LNCAP (cell line): ENCODE measurements at regions not wholly inside any gene's neighbourhood (a gene's known extent, or its start where the extent isn't known, plus 50 kb on each side); places are given as distances from the start of the nearest gene placed in this dataset.

Experiments
- TF ChIP-seq, protein P1 (sequence below): fragments of 450-650 bp; IDR thresholded peaks from 2 replicates; pipeline ENCODE4 v1.5.1; 2017; ENCODE audit warnings: mild to moderate bottlenecking

DNA sequence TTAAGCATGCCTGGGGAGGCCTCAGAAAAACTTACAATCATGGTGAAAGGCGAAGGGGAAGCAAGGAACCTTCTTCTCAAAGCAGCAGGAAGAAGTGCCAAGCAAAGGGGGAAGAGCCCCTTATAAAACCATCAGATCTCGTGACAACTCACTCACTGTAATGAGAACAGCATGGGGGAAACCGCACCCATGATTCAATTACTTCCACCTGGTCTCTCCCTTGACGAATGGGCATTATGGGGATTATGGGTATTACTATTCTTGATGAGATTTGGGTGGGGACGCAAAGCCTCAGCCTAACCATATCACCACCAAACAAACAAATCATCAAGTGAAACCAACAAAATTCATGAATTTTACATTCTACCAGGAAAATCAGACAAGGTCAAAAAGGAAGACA lies 76.7 kb upstream of the TAB3 start:
- TF ChIP-seq, protein P1, sequence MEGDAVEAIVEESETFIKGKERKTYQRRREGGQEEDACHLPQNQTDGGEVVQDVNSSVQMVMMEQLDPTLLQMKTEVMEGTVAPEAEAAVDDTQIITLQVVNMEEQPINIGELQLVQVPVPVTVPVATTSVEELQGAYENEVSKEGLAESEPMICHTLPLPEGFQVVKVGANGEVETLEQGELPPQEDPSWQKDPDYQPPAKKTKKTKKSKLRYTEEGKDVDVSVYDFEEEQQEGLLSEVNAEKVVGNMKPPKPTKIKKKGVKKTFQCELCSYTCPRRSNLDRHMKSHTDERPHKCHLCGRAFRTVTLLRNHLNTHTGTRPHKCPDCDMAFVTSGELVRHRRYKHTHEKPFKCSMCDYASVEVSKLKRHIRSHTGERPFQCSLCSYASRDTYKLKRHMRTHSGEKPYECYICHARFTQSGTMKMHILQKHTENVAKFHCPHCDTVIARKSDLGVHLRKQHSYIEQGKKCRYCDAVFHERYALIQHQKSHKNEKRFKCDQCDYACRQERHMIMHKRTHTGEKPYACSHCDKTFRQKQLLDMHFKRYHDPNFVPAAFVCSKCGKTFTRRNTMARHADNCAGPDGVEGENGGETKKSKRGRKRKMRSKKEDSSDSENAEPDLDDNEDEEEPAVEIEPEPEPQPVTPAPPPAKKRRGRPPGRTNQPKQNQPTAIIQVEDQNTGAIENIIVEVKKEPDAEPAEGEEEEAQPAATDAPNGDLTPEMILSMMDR: no peak

DNA sequence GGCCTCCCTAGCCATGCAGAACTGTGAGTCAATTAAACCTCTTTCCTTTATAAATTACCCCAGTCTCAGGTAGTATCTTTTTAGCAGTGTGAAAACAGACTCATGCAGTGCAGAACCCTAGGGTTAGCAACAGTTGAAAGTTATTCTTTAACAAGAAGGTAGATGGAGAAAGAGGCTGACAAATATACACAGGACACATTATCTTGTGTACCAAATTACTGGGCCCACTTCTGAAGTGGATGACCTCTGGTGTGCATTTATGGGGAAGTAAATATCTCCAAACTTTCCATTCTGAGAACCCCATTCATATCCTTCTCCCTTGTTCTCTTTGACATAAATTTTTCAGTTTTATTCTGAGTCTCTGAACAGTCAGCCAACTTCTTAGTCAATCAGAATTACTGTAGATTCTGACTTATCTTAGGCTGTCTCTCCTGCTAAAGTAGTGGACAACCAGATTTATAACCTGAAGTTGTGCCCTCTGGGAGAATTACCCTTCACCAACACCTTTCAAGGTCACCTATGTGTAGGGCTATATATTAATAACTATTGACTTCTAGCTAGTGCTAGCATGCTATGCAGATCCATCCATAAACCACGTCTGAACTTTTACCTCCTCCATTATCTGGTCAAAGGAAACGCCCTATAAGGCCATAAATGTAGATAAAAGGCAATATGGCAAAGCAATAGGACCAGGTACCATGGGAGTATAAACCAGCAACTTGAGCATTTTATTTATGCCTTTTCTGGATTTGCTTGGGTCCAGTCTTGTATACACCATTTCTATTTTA lies 72.5 kb upstream of the TAB3 start:
- TF ChIP-seq, protein P1: no peak

DNA sequence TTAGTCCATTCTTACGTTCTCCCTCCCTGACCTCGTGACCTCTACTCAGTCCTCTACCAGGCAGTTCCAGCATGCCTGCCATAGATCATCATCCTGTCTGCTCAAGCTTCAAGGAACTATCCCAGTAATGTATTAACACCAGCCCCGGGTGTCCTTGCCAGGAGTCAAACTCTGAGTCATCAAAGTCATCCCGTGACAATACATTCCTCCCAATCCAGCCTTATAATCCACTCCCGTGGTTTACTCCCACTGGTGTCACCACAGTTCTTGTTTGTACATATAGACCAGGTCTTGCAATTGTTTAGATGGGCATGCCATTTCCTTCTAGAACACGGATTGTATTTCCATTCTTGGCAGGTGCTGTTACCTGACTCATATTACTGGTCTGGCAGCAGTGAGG lies 68.7 kb upstream of the TAB3 start:
- TF ChIP-seq, protein P1: no peak

DNA sequence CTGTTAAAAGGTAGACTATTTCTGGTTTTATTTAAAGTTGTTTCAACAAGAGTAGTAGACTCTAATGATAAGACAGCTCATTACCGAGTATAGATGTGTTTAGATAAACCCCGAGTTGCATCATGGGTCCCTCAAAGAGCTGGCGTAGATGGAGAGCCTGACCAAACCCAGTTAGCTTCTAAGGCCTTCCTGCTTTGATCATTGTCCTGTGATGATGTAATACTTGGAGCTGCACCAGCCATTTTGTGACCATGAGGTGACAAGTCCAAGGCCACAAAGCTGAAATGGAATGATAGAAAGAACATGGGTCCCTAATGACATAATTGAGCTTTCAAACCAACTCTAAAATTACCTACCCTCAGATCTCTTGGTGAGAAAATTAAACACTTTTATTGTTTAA lies 66.6 kb upstream of the TAB3 start:
- TF ChIP-seq, protein P1: no peak

DNA sequence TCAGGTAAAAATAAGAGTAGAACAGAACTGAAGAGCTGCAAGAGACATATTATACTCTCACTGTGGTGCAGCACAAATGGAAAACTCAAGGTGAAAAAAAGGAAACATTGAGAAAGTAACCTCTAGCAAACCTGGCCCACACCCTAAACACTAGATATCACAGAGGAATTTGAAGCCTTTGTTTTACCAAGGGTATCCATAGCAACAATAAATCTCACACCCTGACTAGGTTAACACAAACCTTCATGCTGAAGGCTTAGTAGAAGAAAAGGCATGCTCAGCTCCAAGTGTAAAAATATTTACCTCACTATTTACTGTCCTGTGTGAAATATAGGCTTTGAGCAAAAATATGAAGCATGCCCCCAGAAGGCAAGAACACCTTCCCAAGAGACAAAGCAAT lies 61.9 kb upstream of the TAB3 start:
- TF ChIP-seq, protein P1: no peak

DNA sequence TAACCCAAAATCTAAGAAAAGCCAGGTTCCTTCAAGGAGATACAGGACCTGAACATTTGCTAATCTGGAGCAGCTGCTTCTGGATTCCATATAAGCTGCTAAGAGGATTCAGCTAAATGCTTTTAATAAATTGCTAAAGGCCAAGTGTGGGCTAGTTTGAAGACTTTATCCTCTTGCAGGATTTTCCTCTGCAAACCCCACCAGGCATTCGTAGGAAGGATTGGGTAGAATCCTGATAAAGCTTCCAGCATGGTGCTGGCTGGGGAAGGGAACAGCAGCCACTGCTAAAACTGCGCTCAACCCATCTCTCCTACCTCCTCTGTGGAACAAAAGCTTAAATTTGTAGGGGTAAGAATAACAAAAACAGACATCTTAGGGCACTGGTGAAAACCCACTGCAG lies 61.3 kb upstream of the TAB3 start:
- TF ChIP-seq, protein P1: no peak

DNA sequence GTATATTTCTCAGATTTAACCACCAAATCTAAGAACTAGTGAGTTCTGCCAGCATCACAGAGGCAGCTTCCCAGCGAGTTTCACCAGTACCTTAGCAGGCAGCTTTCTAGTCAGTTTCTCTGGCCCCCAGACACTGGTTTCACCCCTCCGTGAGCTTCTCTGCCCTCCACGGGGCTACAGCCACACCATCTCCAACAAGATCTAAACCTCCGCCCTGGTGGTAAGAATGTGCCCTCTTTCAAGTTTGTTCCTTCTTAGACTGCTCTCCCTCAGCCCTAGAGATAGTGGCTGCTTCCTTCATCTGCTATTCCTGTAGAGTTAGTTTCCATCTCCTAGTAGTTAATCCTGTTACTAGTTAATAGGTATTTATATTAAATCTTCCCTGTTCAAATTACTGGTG lies 60.5 kb upstream of the TAB3 start:
- TF ChIP-seq, protein P1: no peak

DNA sequence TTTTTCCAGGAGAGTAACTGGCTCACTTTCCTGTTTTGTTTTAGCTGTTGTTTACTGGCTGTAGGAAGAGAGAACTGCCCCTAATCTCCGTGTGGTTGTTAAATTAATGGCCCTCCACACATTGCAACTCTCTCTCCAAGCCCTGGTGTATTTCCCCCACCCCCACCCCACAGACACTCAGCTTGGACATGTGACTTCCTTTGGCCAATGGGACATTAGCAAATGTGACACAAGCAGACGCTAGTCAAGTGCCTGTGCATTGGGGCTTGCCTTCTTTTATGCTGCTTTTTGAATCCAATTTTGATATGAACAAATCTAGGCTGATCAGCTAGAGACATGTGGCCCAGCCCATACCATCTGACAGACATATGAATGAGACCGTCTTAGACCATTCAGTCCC lies 59.6 kb upstream of the TAB3 start:
- TF ChIP-seq, protein P1: no peak
